Ascending aorta (tissue), 2 donors: ENCODE measurements at regions not wholly inside any gene's neighbourhood (a gene's known extent, or its start where the extent isn't known, plus 50 kb on each side); places are given as distances from the start of the nearest gene placed in this dataset.

Source experiments
- DNase-seq, 2 donors: peaks; one replicate each; pipeline ENCODE4 v3.0.0-alpha.2; 2019; ENCODE audit warnings: low spot score in 2 of 2
- H3K27ac ChIP-seq, 2 donors: fragments of 200-600 bp; sonication (generic); one replicate each; pipeline ENCODE4 v1.5.1; 2016 to 2017; ENCODE audit warnings: mild to moderate bottlenecking in 1 of 2
- H3K27me3 ChIP-seq: fragments of 200-600 bp; sonication (generic); one replicate; pipeline ENCODE4 v1.5.1; 2017
- H3K36me3 ChIP-seq, 2 donors: fragments of 200-600 bp; sonication (generic); one replicate each; pipeline ENCODE4 v1.5.1; 2016
- H3K4me1 ChIP-seq, 2 donors: fragments of 200-600 bp; sonication (generic); one replicate each; pipeline ENCODE4 v1.5.1; 2016 to 2017; ENCODE audit warnings: mild to moderate bottlenecking in 1 of 2
- H3K4me3 ChIP-seq, 2 donors: fragments of 200-600 bp; sonication (generic); one replicate each; pipeline ENCODE4 v1.5.1; 2016 to 2017; ENCODE audit warnings: mild to moderate bottlenecking in 1 of 2
- H3K9me3 ChIP-seq, 2 donors: fragments of 200-600 bp; sonication (generic); one replicate each; pipeline ENCODE4 v1.5.1; 2016
- intact Hi-C: fragments of 100-400 bp; cut with DNase I; formaldehyde crosslinking; loops from one replicate; pipeline ENCODE4 v1.15.1; 2023
- TF ChIP-seq, protein P1 (sequence below), 3 experiments: fragments of 200-600 bp in 2 of 3; fragments of 450-650 bp in 1 of 3; sonication (generic) in 2 of 3; IDR thresholded peaks; one replicate each; pipeline ENCODE4 v1.5.1; 2016 to 2019; ENCODE audit warnings: antibody characterized with exemption in 3 of 3, mild to moderate bottlenecking in 1 of 3, moderate library complexity in 1 of 3

DNA sequence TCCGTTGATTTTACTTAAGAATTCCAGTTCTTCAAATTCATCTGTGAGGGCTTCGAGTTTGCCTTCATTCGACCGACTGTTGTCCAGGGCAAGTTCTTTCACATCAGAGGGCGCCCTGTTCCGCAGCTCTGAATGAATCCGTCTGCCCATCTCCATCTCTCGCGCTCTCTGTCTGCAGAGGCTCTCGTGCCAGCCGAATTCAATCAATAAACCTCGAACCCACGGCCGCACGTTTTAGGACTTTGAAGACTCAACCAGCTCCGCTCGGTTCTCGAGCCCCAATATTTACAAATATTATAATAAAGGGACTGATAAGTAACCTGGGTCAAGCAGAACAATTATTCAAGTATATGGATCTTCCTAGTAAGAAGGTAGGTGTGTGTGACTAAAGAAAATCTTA lies 556.4 kb upstream of the SMIM31 start:
- Histone ChIP-seq H3K9me3 (no peaks in the 10 kb centered on the region), H3K27me3 (no peaks in the 10 kb centered on the region), H3K4me1 (no peaks in the 10 kb centered on the region), H3K27ac (no peak overlapping the region), H3K36me3 (no peaks in the 10 kb centered on the region), H3K4me3 (no peak overlapping the region)
- DNase-seq: no peak
- intact Hi-C loops: no loop called here
- TF ChIP-seq, protein P1, sequence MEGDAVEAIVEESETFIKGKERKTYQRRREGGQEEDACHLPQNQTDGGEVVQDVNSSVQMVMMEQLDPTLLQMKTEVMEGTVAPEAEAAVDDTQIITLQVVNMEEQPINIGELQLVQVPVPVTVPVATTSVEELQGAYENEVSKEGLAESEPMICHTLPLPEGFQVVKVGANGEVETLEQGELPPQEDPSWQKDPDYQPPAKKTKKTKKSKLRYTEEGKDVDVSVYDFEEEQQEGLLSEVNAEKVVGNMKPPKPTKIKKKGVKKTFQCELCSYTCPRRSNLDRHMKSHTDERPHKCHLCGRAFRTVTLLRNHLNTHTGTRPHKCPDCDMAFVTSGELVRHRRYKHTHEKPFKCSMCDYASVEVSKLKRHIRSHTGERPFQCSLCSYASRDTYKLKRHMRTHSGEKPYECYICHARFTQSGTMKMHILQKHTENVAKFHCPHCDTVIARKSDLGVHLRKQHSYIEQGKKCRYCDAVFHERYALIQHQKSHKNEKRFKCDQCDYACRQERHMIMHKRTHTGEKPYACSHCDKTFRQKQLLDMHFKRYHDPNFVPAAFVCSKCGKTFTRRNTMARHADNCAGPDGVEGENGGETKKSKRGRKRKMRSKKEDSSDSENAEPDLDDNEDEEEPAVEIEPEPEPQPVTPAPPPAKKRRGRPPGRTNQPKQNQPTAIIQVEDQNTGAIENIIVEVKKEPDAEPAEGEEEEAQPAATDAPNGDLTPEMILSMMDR (IDR thresholded peaks at IDR 0.05): no peak

DNA sequence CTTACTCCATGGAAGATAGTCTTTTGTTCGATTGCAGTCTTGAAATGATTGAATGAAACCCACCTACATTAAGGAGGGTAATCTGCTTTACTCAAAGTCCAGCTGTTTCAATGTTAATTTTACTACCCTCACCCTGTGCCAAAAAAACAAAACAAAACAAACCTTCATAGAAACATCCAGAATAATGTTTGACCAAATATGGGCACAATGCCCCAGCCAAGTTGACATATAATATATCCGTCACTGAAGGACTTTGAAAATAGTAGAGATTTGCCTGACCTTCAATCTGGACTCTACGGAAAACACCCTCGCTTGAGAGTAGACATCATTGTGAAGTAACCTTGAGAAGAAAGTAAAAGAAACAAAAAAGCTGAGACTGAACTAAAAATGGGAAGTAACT lies 550.5 kb upstream of the SMIM31 start:
- Histone ChIP-seq H3K9me3 (no peaks in the 10 kb centered on the region), H3K27me3 (no peaks in the 10 kb centered on the region), H3K27ac (no peak overlapping the region), H3K4me3 (no peak overlapping the region), H3K36me3 (no peaks in the 10 kb centered on the region), H3K4me1 (no peaks in the 10 kb centered on the region)
- intact Hi-C loops: no loop called here
- DNase-seq: no peak
- TF ChIP-seq, protein P1 (IDR thresholded peaks at IDR 0.05): no peak

DNA sequence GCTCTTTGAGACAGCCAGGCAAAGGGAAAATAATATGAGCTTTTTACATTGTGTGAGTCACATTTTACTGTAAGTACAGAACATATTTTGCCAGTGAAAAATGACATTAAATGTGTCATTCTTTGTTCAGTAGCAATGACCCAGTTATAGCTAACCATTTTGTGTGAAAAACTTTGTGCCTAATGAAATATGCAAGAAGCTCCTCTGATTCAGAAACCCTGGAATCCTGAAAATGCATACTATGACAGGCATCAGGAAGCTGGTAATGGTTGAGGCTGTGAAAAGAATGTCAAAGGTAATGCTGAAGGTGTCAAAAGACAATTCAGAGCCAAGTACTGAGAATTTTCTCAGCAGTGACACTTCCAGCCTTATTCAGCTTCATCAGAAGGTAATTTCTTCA lies 549.5 kb upstream of the SMIM31 start:
- Histone ChIP-seq H3K27ac (no peak overlapping the region), H3K36me3 (no peaks in the 10 kb centered on the region), H3K9me3 (no peaks in the 10 kb centered on the region), H3K4me1 (no peaks in the 10 kb centered on the region), H3K4me3 (no peak overlapping the region), H3K27me3 (no peaks in the 10 kb centered on the region)
- TF ChIP-seq, protein P1 (IDR thresholded peaks at IDR 0.05): no peak
- DNase-seq: no peak
- intact Hi-C loops: no loop called here

DNA sequence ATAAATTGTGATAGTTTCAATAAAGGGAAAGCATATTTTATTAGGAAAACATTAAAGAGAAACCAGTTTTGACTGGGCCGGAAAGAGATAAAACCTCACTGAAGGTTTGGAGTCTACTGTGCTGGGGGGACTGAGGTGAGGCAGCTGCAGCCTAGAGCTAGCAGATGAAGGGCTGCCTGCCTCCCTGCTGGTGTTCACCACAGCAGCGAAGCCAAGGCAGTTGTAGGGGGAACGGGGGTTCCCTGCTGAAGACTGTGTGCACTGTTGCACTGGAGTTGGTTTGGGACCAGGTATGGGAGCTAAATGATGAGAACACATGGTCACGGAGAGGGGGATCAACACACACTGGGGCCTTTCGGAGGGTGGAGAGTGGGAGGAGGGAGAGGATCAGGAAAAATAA lies 546.5 kb upstream of the SMIM31 start:
- DNase-seq: no peak
- H3K27me3 ChIP-seq: no peaks in the 10 kb centered on the region
- no peaks in the 10 kb centered on the region for H3K9me3 ChIP-seq
- TF ChIP-seq, protein P1 (IDR thresholded peaks at IDR 0.05): no peak
- H3K4me3 ChIP-seq: no peak overlapping the region
- intact Hi-C loops: no loop called here
- no peaks in the 10 kb centered on the region for H3K36me3 ChIP-seq
- H3K4me1 ChIP-seq: no peaks in the 10 kb centered on the region
- H3K27ac ChIP-seq: no peak overlapping the region

DNA sequence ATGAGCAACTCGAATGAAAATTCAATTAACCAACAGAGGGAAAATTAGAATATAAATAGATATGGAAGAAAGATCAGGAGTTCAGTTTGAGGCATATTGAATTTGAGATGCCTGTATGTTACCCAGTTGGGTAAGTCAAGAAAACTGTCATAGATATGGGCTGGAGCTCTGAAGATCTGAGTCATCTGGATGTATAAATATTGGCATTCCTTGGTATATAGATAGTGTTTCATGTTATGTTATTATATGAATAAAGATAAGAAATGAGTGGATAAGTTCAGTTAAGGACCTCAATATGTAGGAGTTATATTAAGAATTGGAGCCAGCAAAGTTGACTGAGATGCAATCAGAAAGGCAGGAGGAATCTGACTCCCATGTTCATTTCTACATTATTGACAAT lies 543.6 kb upstream of the SMIM31 start:
- no peak for DNase-seq
- TF ChIP-seq, protein P1 (IDR thresholded peaks at IDR 0.05): no peak
- H3K4me1 ChIP-seq: no peaks in the 10 kb centered on the region

DNA sequence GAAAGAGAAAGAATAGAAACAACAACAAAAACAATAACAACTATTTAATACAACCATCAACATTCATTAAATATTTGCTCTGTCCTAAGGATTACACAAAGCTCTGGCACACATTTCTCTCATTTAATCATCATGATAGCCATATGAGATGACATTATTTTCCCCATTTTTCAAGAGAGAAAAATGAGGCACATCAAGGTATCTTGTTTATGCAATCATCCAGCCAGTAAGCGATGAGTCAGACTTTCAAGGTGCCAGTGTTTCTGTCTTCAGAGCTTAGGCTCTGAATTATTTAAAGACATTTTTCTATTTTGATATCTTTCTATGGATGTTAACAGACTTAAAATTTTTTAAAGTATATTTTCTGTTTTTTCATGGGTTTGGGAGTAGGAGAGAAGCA lies 541.8 kb upstream of the SMIM31 start:
- TF ChIP-seq, protein P1 (IDR thresholded peaks at IDR 0.05): no peak
- intact Hi-C loops: no loop called here

More for the DNA sequence above, 543.6 kb upstream of the SMIM31 start:
- H3K36me3 ChIP-seq: no peaks in the 10 kb centered on the region
- H3K9me3 ChIP-seq: no peaks in the 10 kb centered on the region
- H3K4me3 ChIP-seq: no peak overlapping the region
- intact Hi-C loops: no loop called here
- H3K27me3 ChIP-seq: no peaks in the 10 kb centered on the region
- no peak overlapping the region for H3K27ac ChIP-seq

More for the DNA sequence above, 541.8 kb upstream of the SMIM31 start:
- no peaks in the 10 kb centered on the region for H3K4me1 ChIP-seq
- no peak for DNase-seq
- no peak overlapping the region for H3K27ac ChIP-seq
- H3K27me3 ChIP-seq: no peaks in the 10 kb centered on the region
- no peaks in the 10 kb centered on the region for H3K9me3 ChIP-seq
- no peak overlapping the region for H3K4me3 ChIP-seq
- H3K36me3 ChIP-seq: no peaks in the 10 kb centered on the region
